Tibial nerve (tissue), 3 donors: ENCODE measurements at regions not wholly inside any gene's neighbourhood (a gene's known extent, or its start where the extent isn't known, plus 50 kb on each side); places are given as distances from the start of the nearest gene placed in this dataset.

Experiments used
- POLR2A ChIP-seq, 2 donors: fragments of 450-650 bp; IDR thresholded peaks; one replicate each; pipeline ENCODE4 v1.6.1; 2017; ENCODE audit warnings: antibody characterized with exemption in 2 of 2, mild to moderate bottlenecking in 2 of 2, moderate library complexity in 2 of 2
- TF ChIP-seq, protein P1 (sequence below), 5 experiments: fragments of 200-600 bp in 3 of 5; fragments of 450-650 bp in 2 of 5; sonication (generic) in 3 of 5; IDR thresholded peaks; one replicate each; pipeline ENCODE4 v1.5.1; 2016 to 2019; ENCODE audit warnings: antibody characterized with exemption in 5 of 5, mild to moderate bottlenecking in 3 of 5, moderate library complexity in 2 of 5

- TF ChIP-seq, protein P1, sequence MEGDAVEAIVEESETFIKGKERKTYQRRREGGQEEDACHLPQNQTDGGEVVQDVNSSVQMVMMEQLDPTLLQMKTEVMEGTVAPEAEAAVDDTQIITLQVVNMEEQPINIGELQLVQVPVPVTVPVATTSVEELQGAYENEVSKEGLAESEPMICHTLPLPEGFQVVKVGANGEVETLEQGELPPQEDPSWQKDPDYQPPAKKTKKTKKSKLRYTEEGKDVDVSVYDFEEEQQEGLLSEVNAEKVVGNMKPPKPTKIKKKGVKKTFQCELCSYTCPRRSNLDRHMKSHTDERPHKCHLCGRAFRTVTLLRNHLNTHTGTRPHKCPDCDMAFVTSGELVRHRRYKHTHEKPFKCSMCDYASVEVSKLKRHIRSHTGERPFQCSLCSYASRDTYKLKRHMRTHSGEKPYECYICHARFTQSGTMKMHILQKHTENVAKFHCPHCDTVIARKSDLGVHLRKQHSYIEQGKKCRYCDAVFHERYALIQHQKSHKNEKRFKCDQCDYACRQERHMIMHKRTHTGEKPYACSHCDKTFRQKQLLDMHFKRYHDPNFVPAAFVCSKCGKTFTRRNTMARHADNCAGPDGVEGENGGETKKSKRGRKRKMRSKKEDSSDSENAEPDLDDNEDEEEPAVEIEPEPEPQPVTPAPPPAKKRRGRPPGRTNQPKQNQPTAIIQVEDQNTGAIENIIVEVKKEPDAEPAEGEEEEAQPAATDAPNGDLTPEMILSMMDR (IDR thresholded peaks at IDR 0.05) = no peak
- TF ChIP-seq POLR2A (IDR thresholded peaks at IDR 0.05) = no peak
Observed at GRCh38 chr4:177190995-177191580, 118.6 kb upstream of the NEIL3 start.
